Activated T-cell treated with anti-CD3 and anti-CD28 coated beads, Interleukin-2, amount 50 U/mL, for 24 hours (primary cell): ENCODE measurements at regions not wholly inside any gene's neighbourhood (a gene's known extent, or its start where the extent isn't known, plus 50 kb on each side); places are given as distances from the start of the nearest gene placed in this dataset.

Experiments
- DNase-seq: peaks from one replicate; pipeline ENCODE4 v3.0.0-alpha.2; 2020
- H3K27ac Mint-ChIP-seq: 2 replicates; pipeline ENCODE4 v1.8.0; 2020; ENCODE audit warnings: mild to moderate bottlenecking, mixed read lengths
- H3K27me3 Mint-ChIP-seq: 2 replicates; pipeline ENCODE4 v1.8.0; 2020; ENCODE audit warnings: mixed read lengths
- H3K36me3 Mint-ChIP-seq: 2 replicates; pipeline ENCODE4 v1.8.0; 2020; ENCODE audit warnings: low read depth, mixed read lengths
- H3K4me1 Mint-ChIP-seq: 2 replicates; pipeline ENCODE4 v1.8.0; 2020; ENCODE audit warnings: low read depth, mixed read lengths
- H3K4me3 Mint-ChIP-seq: 2 replicates; pipeline ENCODE4 v1.8.0; 2020; ENCODE audit warnings: mild to moderate bottlenecking, moderate library complexity, mixed read lengths
- H3K9me3 Mint-ChIP-seq: 2 replicates; pipeline ENCODE4 v1.8.0; 2020; ENCODE audit warnings: mixed read lengths

- Mint-ChIP-seq H3K4me1 (no peaks in the 10 kb centered on the region), H3K27ac (no peak overlapping the region), H3K9me3 (no peaks in the 10 kb centered on the region), H3K4me3 (no peak overlapping the region), H3K36me3 (no peaks in the 10 kb centered on the region), H3K27me3 (peaks cover 17% of the 10 kb centered on the region)
- DNase-seq = no peak
Measured at GRCh38 chr14:103198131-103199105, 75.2 kb downstream of the TNFAIP2 start.

- Mint-ChIP-seq H3K4me1 (no peaks in the 10 kb centered on the region), H3K27ac (no peak overlapping the region), H3K27me3 (peaks cover 23% of the 10 kb centered on the region), H3K4me3 (no peak overlapping the region), H3K36me3 (no peaks in the 10 kb centered on the region), H3K9me3 (peaks cover 6% of the 10 kb centered on the region)
- no peak for DNase-seq
Measured at GRCh38 chr14:103199124-103199523, 75.9 kb downstream of the TNFAIP2 start.

GRCh38 chr14:103201801-103202200 lies 78.5 kb downstream of the TNFAIP2 start:
- H3K4me3 Mint-ChIP-seq = no peak overlapping the region
- peaks cover 24% of the 10 kb centered on the region for H3K27me3 Mint-ChIP-seq
- no peak for DNase-seq
- H3K27ac Mint-ChIP-seq = no peak overlapping the region
- peaks cover 13% of the 10 kb centered on the region for H3K9me3 Mint-ChIP-seq
- no peaks in the 10 kb centered on the region for H3K4me1 Mint-ChIP-seq
- no peaks in the 10 kb centered on the region for H3K36me3 Mint-ChIP-seq

- peaks cover 13% of the 10 kb centered on the region for H3K9me3 Mint-ChIP-seq
- H3K4me3 Mint-ChIP-seq = no peak overlapping the region
- H3K4me1 Mint-ChIP-seq = peaks cover 2% of the 10 kb centered on the region
- no peak for DNase-seq
- no peaks in the 10 kb centered on the region for H3K36me3 Mint-ChIP-seq
- H3K27ac Mint-ChIP-seq = no peak overlapping the region
- peaks cover 49% of the 10 kb centered on the region for H3K27me3 Mint-ChIP-seq
Measured at GRCh38 chr14:103204852-103205540, 81.7 kb downstream of the TNFAIP2 start.

GRCh38 chr14:103205541-103205906 lies 82.3 kb downstream of the TNFAIP2 start:
- no peak for DNase-seq
- Mint-ChIP-seq H3K4me3 (no peak overlapping the region), H3K27ac (no peak overlapping the region), H3K36me3 (no peaks in the 10 kb centered on the region), H3K9me3 (peaks cover 13% of the 10 kb centered on the region), H3K4me1 (peaks cover 2% of the 10 kb centered on the region), H3K27me3 (peaks cover 51% of the 10 kb centered on the region)

GRCh38 chr14:103206023-103206481 lies 82.8 kb downstream of the TNFAIP2 start:
- H3K27ac Mint-ChIP-seq = no peak overlapping the region
- H3K36me3 Mint-ChIP-seq = no peaks in the 10 kb centered on the region
- H3K4me1 Mint-ChIP-seq = peaks cover 2% of the 10 kb centered on the region
- no peak overlapping the region for H3K4me3 Mint-ChIP-seq
- peaks cover 53% of the 10 kb centered on the region for H3K27me3 Mint-ChIP-seq
- no peak for DNase-seq
- peaks cover 13% of the 10 kb centered on the region for H3K9me3 Mint-ChIP-seq

- H3K27me3 Mint-ChIP-seq = peaks cover 53% of the 10 kb centered on the region
- peaks cover 13% of the 10 kb centered on the region for H3K9me3 Mint-ChIP-seq
- no peak for DNase-seq
- no peak overlapping the region for H3K4me3 Mint-ChIP-seq
- H3K4me1 Mint-ChIP-seq = peaks cover 2% of the 10 kb centered on the region
- no peaks in the 10 kb centered on the region for H3K36me3 Mint-ChIP-seq
- no peak overlapping the region for H3K27ac Mint-ChIP-seq
Measured at GRCh38 chr14:103206836-103207387, 83.7 kb downstream of the TNFAIP2 start.

- Mint-ChIP-seq H3K4me3 (no peak overlapping the region), H3K27me3 (peaks cover 58% of the 10 kb centered on the region), H3K36me3 (no peaks in the 10 kb centered on the region), H3K27ac (no peak overlapping the region), H3K9me3 (peaks cover 13% of the 10 kb centered on the region), H3K4me1 (peaks cover 2% of the 10 kb centered on the region)
- DNase-seq = no peak
Measured at GRCh38 chr14:103207388-103208072, 84.3 kb downstream of the TNFAIP2 start.

- Mint-ChIP-seq H3K27me3 (peaks cover 63% of the 10 kb centered on the region), H3K36me3 (no peaks in the 10 kb centered on the region), H3K9me3 (peaks cover 8% of the 10 kb centered on the region), H3K4me3 (no peak overlapping the region), H3K27ac (no peak overlapping the region), H3K4me1 (peaks cover 2% of the 10 kb centered on the region)
- no peak for DNase-seq
Measured at GRCh38 chr14:103209054-103209453, 85.8 kb downstream of the TNFAIP2 start.

- Mint-ChIP-seq H3K9me3 (peaks cover 5% of the 10 kb centered on the region), H3K27ac (no peak overlapping the region), H3K27me3 (peaks cover 66% of the 10 kb centered on the region), H3K36me3 (no peaks in the 10 kb centered on the region), H3K4me3 (no peak overlapping the region), H3K4me1 (peaks cover 2% of the 10 kb centered on the region)
- DNase-seq = no peak
Measured at GRCh38 chr14:103209506-103209905, 86.2 kb downstream of the TNFAIP2 start.

GRCh38 chr14:103213331-103213730 lies 90.1 kb downstream of the TNFAIP2 start:
- H3K36me3 Mint-ChIP-seq = no peaks in the 10 kb centered on the region
- H3K9me3 Mint-ChIP-seq = no peaks in the 10 kb centered on the region
- peaks cover 69% of the 10 kb centered on the region for H3K27me3 Mint-ChIP-seq

GRCh38 chr14:103214461-103214958 lies 91.2 kb downstream of the TNFAIP2 start:
- no peak for DNase-seq

More at GRCh38 chr14:103213331-103213730, 90.1 kb downstream of the TNFAIP2 start:
- H3K4me1 Mint-ChIP-seq = peaks cover under 1% of the 10 kb centered on the region
- H3K4me3 Mint-ChIP-seq = no peak overlapping the region
- no peak overlapping the region for H3K27ac Mint-ChIP-seq
- DNase-seq = no peak

GRCh38 chr14:103216399-103216798 lies 93.1 kb downstream of the TNFAIP2 start:
- Mint-ChIP-seq H3K4me1 (peaks cover 5% of the 10 kb centered on the region), H3K27ac (no peak overlapping the region), H3K9me3 (no peaks in the 10 kb centered on the region), H3K4me3 (no peak overlapping the region), H3K36me3 (no peaks in the 10 kb centered on the region), H3K27me3 (peaks cover 64% of the 10 kb centered on the region)
- no peak for DNase-seq

More at GRCh38 chr14:103214461-103214958, 91.2 kb downstream of the TNFAIP2 start:
- no peak overlapping the region for H3K27ac Mint-ChIP-seq
- H3K4me3 Mint-ChIP-seq = no peak overlapping the region
- peaks cover 67% of the 10 kb centered on the region for H3K27me3 Mint-ChIP-seq
- no peaks in the 10 kb centered on the region for H3K9me3 Mint-ChIP-seq
- no peaks in the 10 kb centered on the region for H3K4me1 Mint-ChIP-seq
- H3K36me3 Mint-ChIP-seq = no peaks in the 10 kb centered on the region

GRCh38 chr14:103216857-103217256 lies 93.6 kb downstream of the TNFAIP2 start:
- H3K9me3 Mint-ChIP-seq = no peaks in the 10 kb centered on the region
- H3K27me3 Mint-ChIP-seq = peaks cover 67% of the 10 kb centered on the region
- no peak overlapping the region for H3K27ac Mint-ChIP-seq
- no peaks in the 10 kb centered on the region for H3K36me3 Mint-ChIP-seq
- no peak overlapping the region for H3K4me3 Mint-ChIP-seq
- H3K4me1 Mint-ChIP-seq = peaks cover 6% of the 10 kb centered on the region
- no peak for DNase-seq
